A673 (cell line): ENCODE measurements at regions not wholly inside any gene's neighbourhood (a gene's known extent, or its start where the extent isn't known, plus 50 kb on each side); places are given as distances from the start of the nearest gene placed in this dataset.

Experiments
- BruUV-seq: library from RNA; stranded (reverse); fragments of 400-500 nt; replicated peaks from 2 replicates; lab custom pipeline; 2021; lab: Mats Ljungman, UMichigan
- CTCF ChIA-PET: fragments of 300-600 bp; sonication (Branson Sonifier 250); formaldehyde crosslinking; loops from one replicate; lab custom pipeline; 2022; ENCODE audit warnings: antibody characterized with exemption; lab: Charles Lee
- POLR2A ChIA-PET: fragments of 300-600 bp; sonication (Branson Sonifier 250); formaldehyde crosslinking; loops from one replicate; lab custom pipeline; 2022; ENCODE audit warnings: antibody characterized with exemption; ENCODE audit not compliant: low non-redundant PET; lab: Charles Lee
- DNase-seq: peaks from one replicate; pipeline ENCODE4 v3.0.0-alpha.2; 2015; ENCODE audit warnings: low spot score
- H3K27ac ChIP-seq: fragments of 200-600 bp; sonication (generic); 2 replicates; pipeline ENCODE4 v1.5.1; 2016; ENCODE audit warnings: mixed run types, low read depth, mild to moderate bottlenecking, mixed read lengths, antibody characterized with exemption, low read length; ENCODE audit not compliant: poor library complexity, severe bottlenecking
- H3K27me3 ChIP-seq: fragments of 200-600 bp; sonication (generic); replicated peaks from 2 replicates; pipeline ENCODE4 v1.6.1; 2017; ENCODE audit warnings: mixed run types, low read depth, mild to moderate bottlenecking, mixed read lengths, antibody characterized with exemption, low read length; ENCODE audit not compliant: insufficient read depth, poor library complexity
- H3K36me3 ChIP-seq: fragments of 200-600 bp; sonication (generic); 2 replicates; pipeline ENCODE4 v1.6.1; 2016; ENCODE audit warnings: mixed run types, mild to moderate bottlenecking, mixed read lengths, antibody characterized with exemption, low read length; ENCODE audit not compliant: insufficient read depth, poor library complexity, severe bottlenecking
- H3K4me1 ChIP-seq: fragments of 200-600 bp; sonication (generic); 2 replicates; pipeline ENCODE4 v1.6.1; 2017; ENCODE audit warnings: mixed run types, mild to moderate bottlenecking, mixed read lengths, antibody characterized with exemption, low read length; ENCODE audit not compliant: insufficient read depth, poor library complexity, severe bottlenecking
- H3K4me3 ChIP-seq: fragments of 200-600 bp; sonication (generic); 2 replicates; pipeline ENCODE4 v1.5.1; 2016; ENCODE audit warnings: low read depth, mixed run types, mild to moderate bottlenecking, mixed read lengths, low read length; ENCODE audit not compliant: poor library complexity, severe bottlenecking
- H3K9me3 ChIP-seq: fragments of 200-600 bp; sonication (generic); 2 replicates; pipeline ENCODE4 v1.6.1; 2016; ENCODE audit warnings: mixed run types, low read depth, mild to moderate bottlenecking, mixed read lengths, antibody characterized with exemption, low read length; ENCODE audit not compliant: poor library complexity, severe bottlenecking
- CTCF ChIP-seq: fragments of 300-800, 200-600 bp; sonication (generic); conservative IDR thresholded peaks from 2 replicates; pipeline ENCODE4 v1.5.1; 2017; ENCODE audit warnings: low read depth, mild to moderate bottlenecking, antibody characterized with exemption, low read length, moderate library complexity, mixed read lengths
- EZH2 ChIP-seq: fragments of 200-600 bp; sonication (generic); IDR thresholded peaks from 2 replicates; pipeline ENCODE4 v1.6.1; 2017; ENCODE audit warnings: borderline replicate concordance, low read depth, mild to moderate bottlenecking, mixed read lengths, antibody characterized with exemption, low read length; ENCODE audit not compliant: poor library complexity, severe bottlenecking
- intact Hi-C: fragments of 100-400 bp; cut with micrococcal nuclease; formaldehyde crosslinking; loops from one replicate; pipeline ENCODE4 v1.10.0; 2022; ENCODE audit not compliant: unreplicated experiment

GRCh38 chr3:16051691-16052090, 122.8 kb upstream of the GALNT15 start:
- no peak for TF ChIP-seq EZH2
- no peak for TF ChIP-seq CTCF
- Histone ChIP-seq H3K27me3 (no peaks in the 10 kb centered on the region), H3K36me3 (no peaks in the 10 kb centered on the region), H3K4me3 (no peak overlapping the region), H3K4me1 (no peaks in the 10 kb centered on the region), H3K27ac (no peak overlapping the region), H3K9me3 (no peaks in the 10 kb centered on the region)
- no TSS peak for BruUV-seq
- intact Hi-C loops, result no loop called here
- ChIA-PET CTCF (interaction anchor here (1.4 kb wide), 1 partner anchor 127 kb away, joined by 5 read pairs; no protein-coding TSS in a partner anchor), POLR2A (no interaction called here)
- DNase-seq, result no peak

GRCh38 chr3:16052964-16053363, 121.5 kb upstream of the GALNT15 start:
- no TSS peak for BruUV-seq
- no peak overlapping the region for H3K27ac ChIP-seq
- ChIA-PET CTCF (no interaction called here), POLR2A (no interaction called here)
- H3K9me3 ChIP-seq, result no peaks in the 10 kb centered on the region
- no peak for DNase-seq
- no peaks in the 10 kb centered on the region for H3K27me3 ChIP-seq
- no peaks in the 10 kb centered on the region for H3K36me3 ChIP-seq
- no peak overlapping the region for H3K4me3 ChIP-seq
- TF ChIP-seq CTCF (no peak), EZH2 (no peak)
- no peaks in the 10 kb centered on the region for H3K4me1 ChIP-seq
- intact Hi-C loops, result no loop called here

GRCh38 chr3:16053794-16054193, 120.7 kb upstream of the GALNT15 start:
- DNase-seq, result no peak
- no peak overlapping the region for H3K4me3 ChIP-seq
- no peaks in the 10 kb centered on the region for H3K27me3 ChIP-seq
- no peaks in the 10 kb centered on the region for H3K9me3 ChIP-seq
- no peak overlapping the region for H3K27ac ChIP-seq
- no peaks in the 10 kb centered on the region for H3K36me3 ChIP-seq
- ChIA-PET POLR2A (no interaction called here), CTCF (no interaction called here)
- no TSS peak for BruUV-seq
- no peak for TF ChIP-seq EZH2
- no peaks in the 10 kb centered on the region for H3K4me1 ChIP-seq
- intact Hi-C loops, result no loop called here

GRCh38 chr3:16055606-16056211, 118.8 kb upstream of the GALNT15 start:
- Histone ChIP-seq H3K4me1 (no peaks in the 10 kb centered on the region), H3K9me3 (no peaks in the 10 kb centered on the region), H3K4me3 (no peak overlapping the region), H3K27ac (no peak overlapping the region), H3K27me3 (no peaks in the 10 kb centered on the region), H3K36me3 (no peaks in the 10 kb centered on the region)
- no TSS peak for BruUV-seq
- ChIA-PET CTCF (no interaction called here), POLR2A (no interaction called here)
- intact Hi-C loops, result no loop called here
- no peak for DNase-seq
- TF ChIP-seq CTCF (no peak), EZH2 (no peak)
